Brain microvascular endothelial cell (primary cell): ENCODE measurements at regions not wholly inside any gene's neighbourhood (a gene's known extent, or its start where the extent isn't known, plus 50 kb on each side); places are given as distances from the start of the nearest gene placed in this dataset.

Experiments
- DNase-seq: peaks from one replicate; pipeline ENCODE4 v3.0.0-alpha.2; 2020
- H3K27ac ChIP-seq: fragments of 250-450 bp; sonication (Bioruptor Pico); 2 replicates; pipeline ENCODE4 v1.5.1; 2020; ENCODE audit warnings: mild to moderate bottlenecking, moderate library complexity
- H3K27me3 ChIP-seq: fragments of 250-450 bp; sonication (Bioruptor Pico); replicated peaks from 2 replicates; pipeline ENCODE4 v1.5.1; 2020; ENCODE audit warnings: mild to moderate bottlenecking
- H3K36me3 ChIP-seq: fragments of 250-450 bp; sonication (Bioruptor Pico); replicated peaks from 2 replicates; pipeline ENCODE4 v1.5.1; 2020; ENCODE audit warnings: mild to moderate bottlenecking
- H3K4me3 ChIP-seq: 2 replicates; pipeline ENCODE4 v1.5.1; 2011; ENCODE audit warnings: low read depth, mild to moderate bottlenecking, control low read depth, low read length, moderate library complexity
- in situ Hi-C: cut with HindIII; loops from 2 replicates; pipeline ENCODE4 v1.10.0; 2017; ENCODE audit warnings: low sequenced_read_pairs, low pct_ligation_motif_present
- TF ChIP-seq, protein P1 (sequence below): IDR thresholded peaks from 2 replicates; pipeline ENCODE4 v1.5.1; 2011; ENCODE audit warnings: low read depth, mild to moderate bottlenecking, moderate library complexity, low read length, control low read depth, inconsistent platforms; ENCODE audit errors: missing control alignments

DNA sequence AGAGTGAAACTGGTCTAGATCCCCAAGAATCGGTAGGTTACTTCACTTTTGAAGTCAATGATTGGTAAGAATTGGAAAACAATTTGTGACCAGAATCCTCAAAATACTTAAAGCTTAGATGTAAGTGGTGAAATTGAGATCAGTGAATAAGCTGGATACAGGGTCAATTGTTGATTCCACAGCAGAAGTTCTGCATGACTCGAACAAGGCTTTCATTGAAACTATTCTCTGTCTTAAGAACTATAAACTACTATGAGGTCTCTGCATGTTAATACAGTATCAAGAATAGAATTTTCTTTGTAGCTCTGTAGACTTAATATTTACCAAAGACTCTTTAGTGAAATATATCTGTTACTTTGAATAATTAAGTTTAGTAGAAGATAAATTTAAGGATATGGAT, 324.2 kb upstream of the FIGN start:
- in situ Hi-C loops = no loop called here
- DNase-seq = no peak
- Histone ChIP-seq H3K27me3 (no peaks in the 10 kb centered on the region), H3K27ac (no peak overlapping the region), H3K4me3 (no peak overlapping the region), H3K36me3 (no peaks in the 10 kb centered on the region)
- TF ChIP-seq, protein P1, sequence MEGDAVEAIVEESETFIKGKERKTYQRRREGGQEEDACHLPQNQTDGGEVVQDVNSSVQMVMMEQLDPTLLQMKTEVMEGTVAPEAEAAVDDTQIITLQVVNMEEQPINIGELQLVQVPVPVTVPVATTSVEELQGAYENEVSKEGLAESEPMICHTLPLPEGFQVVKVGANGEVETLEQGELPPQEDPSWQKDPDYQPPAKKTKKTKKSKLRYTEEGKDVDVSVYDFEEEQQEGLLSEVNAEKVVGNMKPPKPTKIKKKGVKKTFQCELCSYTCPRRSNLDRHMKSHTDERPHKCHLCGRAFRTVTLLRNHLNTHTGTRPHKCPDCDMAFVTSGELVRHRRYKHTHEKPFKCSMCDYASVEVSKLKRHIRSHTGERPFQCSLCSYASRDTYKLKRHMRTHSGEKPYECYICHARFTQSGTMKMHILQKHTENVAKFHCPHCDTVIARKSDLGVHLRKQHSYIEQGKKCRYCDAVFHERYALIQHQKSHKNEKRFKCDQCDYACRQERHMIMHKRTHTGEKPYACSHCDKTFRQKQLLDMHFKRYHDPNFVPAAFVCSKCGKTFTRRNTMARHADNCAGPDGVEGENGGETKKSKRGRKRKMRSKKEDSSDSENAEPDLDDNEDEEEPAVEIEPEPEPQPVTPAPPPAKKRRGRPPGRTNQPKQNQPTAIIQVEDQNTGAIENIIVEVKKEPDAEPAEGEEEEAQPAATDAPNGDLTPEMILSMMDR = no peak

DNA sequence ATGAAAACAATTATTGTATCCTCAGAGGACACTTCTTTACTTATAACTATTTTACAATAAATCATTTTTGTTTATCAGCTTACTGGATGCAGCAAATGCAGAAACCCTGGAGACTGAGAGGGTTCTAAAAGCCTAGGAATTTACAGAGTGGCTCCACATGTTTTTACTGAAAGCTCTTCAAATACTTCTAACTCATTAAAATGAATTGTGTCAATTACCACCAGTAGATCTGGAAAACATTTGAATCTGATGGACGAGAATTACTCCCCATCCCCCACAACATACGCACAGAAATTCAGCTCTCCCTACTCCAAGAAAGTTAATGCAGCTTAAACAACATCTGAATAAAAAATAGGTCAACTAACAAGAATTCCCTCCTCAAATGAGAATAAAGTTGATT, 319.8 kb upstream of the FIGN start:
- Histone ChIP-seq H3K4me3 (no peak overlapping the region), H3K27me3 (no peaks in the 10 kb centered on the region), H3K36me3 (no peaks in the 10 kb centered on the region), H3K27ac (no peak overlapping the region)
- in situ Hi-C loops = no loop called here
- DNase-seq = no peak
- TF ChIP-seq, protein P1 = no peak

DNA sequence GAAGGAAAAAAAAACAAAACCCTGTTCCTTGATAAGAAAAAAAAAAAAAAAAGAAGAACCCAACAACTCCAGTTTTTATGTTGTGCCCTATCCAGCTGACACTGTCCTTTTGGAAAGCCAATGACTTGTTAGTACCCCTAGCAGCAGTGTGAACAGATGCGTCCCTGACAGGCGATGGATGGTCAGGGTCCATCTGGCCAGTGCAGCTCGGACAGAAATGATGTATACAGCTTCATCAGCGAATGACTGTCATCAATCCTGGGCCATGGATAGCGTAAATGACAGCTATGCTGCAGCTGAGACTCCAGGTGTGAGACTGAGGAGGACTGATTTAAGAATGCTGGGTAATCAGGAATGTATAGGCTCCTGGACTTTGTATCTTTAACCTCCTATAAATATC, 318.8 kb upstream of the FIGN start:
- Histone ChIP-seq H3K36me3 (no peaks in the 10 kb centered on the region), H3K4me3 (no peak overlapping the region), H3K27me3 (no peaks in the 10 kb centered on the region), H3K27ac (no peak overlapping the region)
- TF ChIP-seq, protein P1 = no peak
- DNase-seq = no peak
- in situ Hi-C loops = no loop called here

DNA sequence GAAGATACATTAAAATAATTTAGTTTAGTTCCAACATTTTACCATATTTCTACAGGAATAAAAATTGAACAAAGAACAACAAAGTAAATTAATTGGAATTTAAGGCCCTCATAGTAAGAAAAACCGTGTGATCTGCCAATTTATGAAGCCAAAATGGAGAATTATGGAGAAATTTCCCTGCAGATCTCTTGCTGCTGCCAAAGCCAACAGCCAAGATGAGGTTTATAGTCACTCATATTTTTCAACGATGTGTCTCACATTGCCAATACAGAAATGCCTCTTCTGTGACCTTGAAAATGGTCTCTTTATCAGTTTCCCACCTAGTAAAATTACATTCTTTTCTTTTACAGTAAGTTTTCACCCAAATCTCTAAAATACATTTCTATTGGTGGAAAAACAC, 317.2 kb upstream of the FIGN start:
- Histone ChIP-seq H3K4me3 (no peak overlapping the region), H3K27ac (no peak overlapping the region), H3K27me3 (no peaks in the 10 kb centered on the region), H3K36me3 (no peaks in the 10 kb centered on the region)
- TF ChIP-seq, protein P1 = no peak
- in situ Hi-C loops = no loop called here
- DNase-seq = no peak

DNA sequence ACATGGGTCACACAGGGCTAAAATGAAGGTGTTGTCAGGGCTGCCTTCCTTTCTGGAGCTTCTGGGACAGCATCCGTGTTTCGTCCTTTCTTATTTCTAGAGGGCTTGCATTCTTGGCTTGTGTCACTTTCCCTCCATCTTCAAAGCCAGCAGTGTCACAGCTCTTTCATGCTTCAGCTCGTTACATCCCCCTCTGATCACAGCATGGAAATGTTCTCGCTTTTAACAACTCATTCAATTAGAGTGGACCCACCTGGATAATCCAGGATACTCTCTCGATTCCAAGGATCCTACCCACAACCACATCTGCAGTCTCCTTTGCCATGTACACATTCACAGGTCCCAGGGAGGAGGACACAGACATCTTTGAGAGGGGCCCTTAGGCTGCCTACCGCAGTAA, 316.2 kb upstream of the FIGN start:
- Histone ChIP-seq H3K36me3 (no peaks in the 10 kb centered on the region), H3K27ac (no peak overlapping the region), H3K4me3 (no peak overlapping the region), H3K27me3 (no peaks in the 10 kb centered on the region)
- no peak for DNase-seq
- in situ Hi-C loops = no loop called here
- TF ChIP-seq, protein P1 = no peak

DNA sequence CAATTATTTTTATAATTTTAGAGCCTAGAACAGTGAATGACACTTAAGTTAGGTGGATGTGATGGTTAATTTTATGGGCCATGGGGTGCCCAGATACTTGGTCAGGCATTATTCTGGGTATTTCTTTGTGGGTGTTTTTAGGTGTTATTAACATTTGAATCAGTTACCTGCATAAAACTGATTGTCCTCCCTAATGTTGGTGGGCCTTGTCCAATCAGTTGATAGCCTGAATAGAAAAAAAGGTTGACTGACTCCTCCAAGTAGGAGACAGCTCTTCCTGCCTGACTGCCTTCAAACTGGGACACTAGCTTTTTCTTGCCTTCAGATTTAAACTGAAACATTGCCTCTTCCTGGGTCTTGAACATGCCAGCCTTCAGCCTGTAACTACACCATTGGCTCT, 312.9 kb upstream of the FIGN start:
- H3K4me3 ChIP-seq = no peak overlapping the region
- H3K36me3 ChIP-seq = no peaks in the 10 kb centered on the region
- TF ChIP-seq, protein P1 = no peak
- DNase-seq = no peak
- in situ Hi-C loops = no loop called here
- no peak overlapping the region for H3K27ac ChIP-seq
- H3K27me3 ChIP-seq = no peaks in the 10 kb centered on the region
